ENCODE measurements at regions not wholly inside any gene's neighbourhood (a gene's known extent, or its start where the extent isn't known, plus 50 kb on each side); places are given as distances from the start of the nearest gene placed in this dataset.
"Not testable (repeated sequence)": the region's sequence is repeated elsewhere in the genome, so short reads cannot be mapped to it uniquely, and the experiment has no call there.

DNA sequence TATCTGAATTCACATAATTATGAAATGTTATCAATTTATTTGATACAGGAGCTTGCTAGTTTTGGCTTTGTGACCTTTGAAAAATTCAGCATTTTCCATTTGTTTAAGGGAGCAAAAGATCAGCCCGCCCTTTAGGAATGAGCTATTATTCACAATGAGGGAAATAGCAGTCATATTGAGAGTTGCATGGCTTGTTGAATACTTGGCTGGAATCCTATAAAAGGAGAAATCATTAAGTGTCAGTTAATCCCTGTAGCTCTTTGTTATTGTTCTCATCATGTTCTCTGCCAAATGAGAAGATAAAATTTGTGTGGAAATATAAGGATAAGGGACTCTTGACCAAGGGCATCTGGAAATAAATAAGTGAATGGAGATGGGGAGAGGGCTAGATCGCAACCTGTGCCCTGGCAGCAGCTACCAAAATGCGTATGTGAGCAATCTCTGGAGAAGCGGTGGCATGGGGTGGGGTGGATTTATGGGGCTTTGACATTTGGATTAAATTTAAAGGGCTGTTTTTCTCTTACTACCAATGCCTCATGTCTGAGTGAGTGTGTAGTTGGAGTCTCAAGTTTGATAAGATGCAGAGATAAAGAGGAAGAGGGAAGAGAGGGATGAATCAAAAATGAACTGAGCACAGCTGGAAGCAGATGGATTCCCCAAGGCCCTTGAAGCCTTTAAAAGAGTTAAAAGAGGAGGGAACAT lies 237.6 kb downstream of the NNT start:
- POLR2A ChIA-PET = no interaction called here
- no peak overlapping the region for H3K4me3 ChIP-seq (ENCODE audit: low read depth, low read length)
- DNase-seq (ENCODE audit: low read depth, low spot score) = no peak
- TF ChIP-seq, protein P1, sequence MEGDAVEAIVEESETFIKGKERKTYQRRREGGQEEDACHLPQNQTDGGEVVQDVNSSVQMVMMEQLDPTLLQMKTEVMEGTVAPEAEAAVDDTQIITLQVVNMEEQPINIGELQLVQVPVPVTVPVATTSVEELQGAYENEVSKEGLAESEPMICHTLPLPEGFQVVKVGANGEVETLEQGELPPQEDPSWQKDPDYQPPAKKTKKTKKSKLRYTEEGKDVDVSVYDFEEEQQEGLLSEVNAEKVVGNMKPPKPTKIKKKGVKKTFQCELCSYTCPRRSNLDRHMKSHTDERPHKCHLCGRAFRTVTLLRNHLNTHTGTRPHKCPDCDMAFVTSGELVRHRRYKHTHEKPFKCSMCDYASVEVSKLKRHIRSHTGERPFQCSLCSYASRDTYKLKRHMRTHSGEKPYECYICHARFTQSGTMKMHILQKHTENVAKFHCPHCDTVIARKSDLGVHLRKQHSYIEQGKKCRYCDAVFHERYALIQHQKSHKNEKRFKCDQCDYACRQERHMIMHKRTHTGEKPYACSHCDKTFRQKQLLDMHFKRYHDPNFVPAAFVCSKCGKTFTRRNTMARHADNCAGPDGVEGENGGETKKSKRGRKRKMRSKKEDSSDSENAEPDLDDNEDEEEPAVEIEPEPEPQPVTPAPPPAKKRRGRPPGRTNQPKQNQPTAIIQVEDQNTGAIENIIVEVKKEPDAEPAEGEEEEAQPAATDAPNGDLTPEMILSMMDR (IDR thresholded peaks at IDR 0.05; ENCODE audit: insufficient read depth, low read length, missing control alignments) = no peak
- CTCF ChIA-PET = interaction anchor here (1.6 kb wide), 1 partner anchor 10 kb away, joined by 4 read pairs; no protein-coding TSS in a partner anchor

DNA sequence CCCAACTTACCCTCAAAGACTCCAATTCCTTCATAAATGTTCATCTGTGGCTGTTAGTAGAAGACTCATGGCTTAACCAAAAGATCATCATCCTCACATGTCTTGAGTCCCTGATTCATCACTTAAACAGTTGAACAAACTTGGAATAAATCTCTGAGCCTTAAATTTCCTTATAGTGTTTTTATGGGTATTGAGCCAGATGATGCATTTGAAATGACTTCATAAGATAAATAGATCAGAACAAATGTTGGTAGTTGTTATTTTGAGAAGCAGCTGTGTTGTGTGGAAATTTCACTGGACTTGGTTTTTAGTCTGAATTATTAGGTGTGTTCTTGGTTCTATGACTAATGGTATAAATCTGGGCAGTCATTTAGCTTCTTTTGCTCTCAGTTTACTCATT lies 236.2 kb downstream of the NNT start:
- TF ChIP-seq, protein P1 (IDR thresholded peaks at IDR 0.05; ENCODE audit: insufficient read depth, low read length, missing control alignments) = no peak
- peak; percentile 60 for DNase-seq (ENCODE audit: low read depth, low spot score)
- H3K4me3 ChIP-seq (ENCODE audit: low read depth, low read length) = no peak overlapping the region
- ChIA-PET POLR2A (no interaction called here), CTCF (interaction anchor here (1.6 kb wide), 1 partner anchor 9 kb away, joined by 4 read pairs; no protein-coding TSS in a partner anchor)

DNA sequence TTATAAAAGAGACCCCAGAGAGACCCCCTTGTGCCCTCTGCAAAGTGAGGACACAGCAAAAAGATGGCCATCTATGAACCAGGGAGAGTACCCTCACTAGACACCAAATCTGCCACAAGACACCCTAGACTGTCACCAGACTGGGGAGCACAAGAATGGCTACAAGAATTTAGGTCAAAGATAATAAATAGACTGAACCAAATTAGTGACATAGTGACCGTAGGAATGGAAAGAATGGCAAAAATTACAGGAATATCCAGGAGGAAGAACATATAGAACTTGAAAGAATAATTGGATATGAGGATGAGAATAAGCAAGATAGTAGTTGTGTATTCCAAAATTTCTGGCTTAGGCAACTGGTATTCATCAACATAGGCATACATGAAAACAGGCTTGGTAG lies 235.0 kb downstream of the NNT start:
- TF ChIP-seq, protein P1 (IDR thresholded peaks at IDR 0.05; ENCODE audit: insufficient read depth, low read length, missing control alignments) = no peak
- CTCF ChIA-PET = no interaction called here
- POLR2A ChIA-PET = no interaction called here
- no peak overlapping the region for H3K4me3 ChIP-seq (ENCODE audit: low read depth, low read length)
- no peak for DNase-seq (ENCODE audit: low read depth, low spot score)

DNA sequence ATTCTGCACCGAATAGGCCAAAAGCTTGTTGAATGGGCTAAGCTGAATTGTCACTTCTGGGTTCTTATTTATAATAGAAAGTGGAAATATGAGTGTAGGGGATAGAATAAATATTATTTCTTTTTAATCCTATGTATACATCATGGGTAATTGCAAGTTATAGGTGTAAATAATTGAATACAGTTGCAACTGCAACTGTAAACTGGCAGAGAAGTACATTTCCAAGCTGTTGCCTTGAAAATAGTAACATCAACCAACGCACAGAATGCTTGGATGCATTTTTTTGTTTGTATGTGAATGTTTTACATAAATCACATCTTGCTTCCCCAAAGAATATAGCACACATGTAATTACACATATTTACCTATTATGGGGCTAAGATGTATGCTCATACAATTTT lies 234.1 kb downstream of the NNT start:
- no peak for DNase-seq (ENCODE audit: low read depth, low spot score)
- ChIA-PET POLR2A (no interaction called here), CTCF (no interaction called here)
- H3K4me3 ChIP-seq (ENCODE audit: low read depth, low read length) = no peak overlapping the region
- TF ChIP-seq, protein P1 (IDR thresholded peaks at IDR 0.05; ENCODE audit: insufficient read depth, low read length, missing control alignments) = no peak

DNA sequence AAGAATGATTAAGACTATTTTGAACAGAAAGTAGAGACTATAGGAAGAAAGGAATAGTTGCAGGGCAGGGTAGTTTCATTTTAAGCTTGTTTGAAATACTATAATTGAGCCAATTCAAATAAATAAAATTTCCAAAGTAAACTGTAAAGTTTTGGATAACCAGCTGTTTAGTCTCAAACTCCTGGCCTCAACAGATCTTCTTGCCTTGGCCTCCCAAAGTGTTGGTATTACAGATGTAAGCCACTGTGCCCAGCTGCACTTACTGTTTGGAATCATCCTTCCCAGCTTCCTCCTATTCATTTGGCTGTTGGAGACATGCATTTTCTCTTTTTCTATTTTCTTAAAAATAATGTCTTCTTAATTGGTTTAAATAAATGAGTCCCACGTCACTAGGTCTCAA lies 231.0 kb downstream of the NNT start:
- no peak overlapping the region for H3K4me3 ChIP-seq (ENCODE audit: low read depth, low read length)
- ChIA-PET POLR2A (no interaction called here), CTCF (no interaction called here)
- TF ChIP-seq, protein P1 (IDR thresholded peaks at IDR 0.05; ENCODE audit: insufficient read depth, low read length, missing control alignments) = no peak
- no peak for DNase-seq (ENCODE audit: low read depth, low spot score)

DNA sequence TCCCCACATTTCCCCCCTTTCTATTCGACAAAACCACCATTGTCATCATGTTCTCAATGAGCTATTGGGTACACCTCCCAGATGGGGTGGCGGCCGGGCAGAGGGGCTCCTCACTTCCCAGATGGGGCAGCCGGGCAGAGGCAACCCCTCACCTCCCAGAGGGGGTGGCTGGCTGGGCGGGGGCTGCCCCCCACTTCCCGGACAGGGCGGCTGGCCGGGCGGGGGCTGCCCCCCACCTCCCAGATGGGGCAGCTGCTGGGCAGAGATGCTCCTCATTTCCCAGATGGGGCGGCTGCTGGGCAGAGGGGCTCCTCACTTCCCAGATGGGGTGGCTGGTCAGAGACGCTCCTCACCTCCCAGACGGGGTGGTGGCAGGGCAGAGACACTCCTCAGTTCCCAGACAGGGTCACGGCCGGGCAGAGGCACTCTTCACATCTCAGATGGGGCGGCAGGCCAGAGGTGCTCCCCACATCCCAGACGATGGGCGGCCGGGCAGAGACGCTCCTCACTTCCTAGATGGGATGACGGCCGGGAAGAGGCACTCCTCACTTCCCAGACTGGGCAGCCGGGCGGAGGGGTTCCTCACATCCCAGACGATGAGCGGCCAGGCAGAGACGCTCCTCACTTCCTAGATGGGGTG lies 221.5 kb downstream of the NNT start:
- DNase-seq (ENCODE audit: low read depth, low spot score); H3K4me3 ChIP-seq (ENCODE audit: low read depth, low read length); CTCF ChIA-PET; POLR2A ChIA-PET: not testable (repeated sequence)

DNA sequence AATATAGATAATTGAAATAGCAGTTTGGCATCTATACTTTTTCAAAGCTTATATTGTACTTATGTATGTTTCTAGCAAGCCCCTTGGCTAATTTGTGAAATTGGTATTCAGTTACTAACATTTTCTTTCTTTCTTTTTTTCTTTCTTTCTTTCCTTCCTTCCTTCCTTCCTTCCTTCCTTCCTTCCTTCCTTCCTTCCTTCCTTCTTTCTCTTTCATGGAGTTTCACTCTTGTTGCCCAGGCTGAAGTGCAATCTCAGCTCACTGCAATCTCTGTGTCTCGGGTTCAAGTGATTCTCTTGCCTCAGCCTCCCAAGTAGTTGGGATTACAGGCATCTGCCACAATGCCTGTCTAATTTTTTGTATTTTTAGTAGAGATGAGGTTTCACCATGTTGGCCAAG lies 215.4 kb downstream of the NNT start:
- CTCF ChIA-PET = not testable (repeated sequence)

More for the DNA sequence above, 215.4 kb downstream of the NNT start:
- POLR2A ChIA-PET; DNase-seq (ENCODE audit: low read depth, low spot score); H3K4me3 ChIP-seq (ENCODE audit: low read depth, low read length): not testable (repeated sequence)
